ENCODE measurements at regions not wholly inside any gene's neighbourhood (a gene's known extent, or its start where the extent isn't known, plus 50 kb on each side); places are given as distances from the start of the nearest gene placed in this dataset.

GRCh38 chr5:128791312-128791711 lies 174.0 kb upstream of the SLC27A6 start:
- Histone ChIP-seq H3K36me3 (replicated peaks in 1 of 2; ENCODE audit: control insufficient read depth in 1 of 2, insufficient read depth in 2 of 2, low read length in 2 of 2) (no peaks in the 10 kb centered on the region), H3K79me2 (ENCODE audit: insufficient read depth, low read length) (no peaks in the 10 kb centered on the region), H3K9me3 (ENCODE audit: low read length) (no peaks in the 10 kb centered on the region), H3K4me2 (ENCODE audit: low read depth, low read length) (no peak overlapping the region), H2AFZ (ENCODE audit: low read length) (no peak overlapping the region), H4K20me1 (ENCODE audit: insufficient read depth, low read length) (no peaks in the 10 kb centered on the region), H3K27me3 (ENCODE audit: control insufficient read depth in 1 of 2, insufficient read depth in 2 of 2, low read length in 2 of 2) (no peaks in the 10 kb centered on the region), H3K27ac (ENCODE audit: extremely low read length, insufficient read depth, low read length) (no peak overlapping the region), H3K4me1 (ENCODE audit: insufficient read depth, low read length) (no peaks in the 10 kb centered on the region), H3K4me3 (replicated peaks in 1 of 3; ENCODE audit: insufficient read depth in 1 of 3, low read depth in 2 of 3, low read length in 3 of 3) (no peak overlapping the region), H3K9ac (ENCODE audit: insufficient read depth, low read depth, low read length) (no peak overlapping the region)
- 0% methylated on average over 1 of the region's 1 CpG for WGBS (ENCODE audit: low lambda C conversion rate)
- no peak for FAIRE-seq
- DNase-seq (ENCODE audit: low spot score) = no peak
- in situ Hi-C loops (cut with HindIII; ENCODE audit: extremely low pct_ligation_motif_present, low pct_unique_long_range_greater_than_20kb) (no loop called here), intact Hi-C loops (cut with micrococcal nuclease; ENCODE audit: unreplicated experiment) (no loop called here)
- POLR2A ChIA-PET = no interaction called here
- TF ChIP-seq ZNF17 (CRISPR knock-in tag; IDR thresholded peaks at IDR 0.05) (no peak), ZNF546 (CRISPR knock-in tag; conservative IDR thresholded peaks at IDR 0.05) (no peak), FOXJ3 (CRISPR knock-in tag; IDR thresholded peaks at IDR 0.05; ENCODE audit: borderline replicate concordance) (no peak), ZEB1 (IDR thresholded peaks at IDR 0.05; ENCODE audit: insufficient replicate concordance, low read depth) (no peak)
- TF ChIP-seq, protein P1, sequence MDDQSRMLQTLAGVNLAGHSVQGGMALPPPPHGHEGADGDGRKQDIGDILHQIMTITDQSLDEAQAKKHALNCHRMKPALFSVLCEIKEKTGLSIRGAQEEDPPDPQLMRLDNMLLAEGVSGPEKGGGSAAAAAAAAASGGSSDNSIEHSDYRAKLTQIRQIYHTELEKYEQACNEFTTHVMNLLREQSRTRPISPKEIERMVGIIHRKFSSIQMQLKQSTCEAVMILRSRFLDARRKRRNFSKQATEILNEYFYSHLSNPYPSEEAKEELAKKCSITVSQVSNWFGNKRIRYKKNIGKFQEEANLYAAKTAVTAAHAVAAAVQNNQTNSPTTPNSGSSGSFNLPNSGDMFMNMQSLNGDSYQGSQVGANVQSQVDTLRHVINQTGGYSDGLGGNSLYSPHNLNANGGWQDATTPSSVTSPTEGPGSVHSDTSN (CRISPR knock-in tag; IDR thresholded peaks at IDR 0.05; ENCODE audit: borderline replicate concordance) = no peak
- no TSS peak for BruUV-seq (replicated peaks)
- CTCF ChIA-PET (ENCODE audit: low intra/inter-chr PET ratio, low total read pairs) = no interaction called here
- ATAC-seq = no peak

DNA sequence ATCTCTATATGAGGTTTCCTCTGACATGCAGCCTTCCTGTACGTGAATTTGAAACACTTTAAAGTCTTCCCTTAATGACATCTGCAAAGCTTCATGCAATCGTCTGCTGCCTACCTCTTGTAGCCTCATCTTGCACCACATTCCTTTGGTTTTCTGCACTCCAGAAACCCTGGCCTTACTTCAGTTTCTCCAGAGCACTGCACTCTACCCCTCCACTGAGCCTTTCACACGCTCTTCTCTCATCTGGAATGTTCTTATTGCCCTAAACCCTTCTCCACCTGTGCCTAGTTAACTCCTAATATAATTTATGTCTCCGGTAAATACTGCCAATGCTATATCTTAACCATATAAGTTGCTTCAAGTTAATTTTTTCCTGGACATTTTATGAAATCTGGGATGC lies 168.8 kb upstream of the SLC27A6 start:
- no peaks in the 10 kb centered on the region for H3K4me1 ChIP-seq (ENCODE audit: insufficient read depth, low read length)
- in situ Hi-C loops (cut with HindIII; ENCODE audit: extremely low pct_ligation_motif_present, low pct_unique_long_range_greater_than_20kb) (no loop called here), intact Hi-C loops (cut with micrococcal nuclease; ENCODE audit: unreplicated experiment) (no loop called here)
- no peak overlapping the region for H3K9ac ChIP-seq (ENCODE audit: insufficient read depth, low read depth, low read length)
- ChIA-PET POLR2A (no interaction called here), CTCF (ENCODE audit: low intra/inter-chr PET ratio, low total read pairs) (no interaction called here)
- H3K4me3 ChIP-seq (replicated peaks in 1 of 3; ENCODE audit: insufficient read depth in 1 of 3, low read depth in 2 of 3, low read length in 3 of 3) = no peak overlapping the region
- no peak overlapping the region for H3K27ac ChIP-seq (ENCODE audit: extremely low read length, insufficient read depth, low read length)
- FAIRE-seq (no peak), DNase-seq (ENCODE audit: low spot score) (no peak), ATAC-seq (no peak)
- H2AFZ ChIP-seq (ENCODE audit: low read length) = no peak overlapping the region
- under 1% methylated on average over 4 of the region's 4 CpGs for WGBS (ENCODE audit: low lambda C conversion rate)
- H3K4me2 ChIP-seq (ENCODE audit: low read depth, low read length) = no peak overlapping the region
- H3K79me2 ChIP-seq (ENCODE audit: insufficient read depth, low read length) = no peaks in the 10 kb centered on the region
- no peaks in the 10 kb centered on the region for H3K9me3 ChIP-seq (ENCODE audit: low read length)
- no TSS peak for BruUV-seq (replicated peaks)
- H3K27me3 ChIP-seq (ENCODE audit: control insufficient read depth in 1 of 2, insufficient read depth in 2 of 2, low read length in 2 of 2) = no peaks in the 10 kb centered on the region
- H3K36me3 ChIP-seq (replicated peaks in 1 of 2; ENCODE audit: control insufficient read depth in 1 of 2, insufficient read depth in 2 of 2, low read length in 2 of 2) = no peaks in the 10 kb centered on the region
- H4K20me1 ChIP-seq (ENCODE audit: insufficient read depth, low read length) = no peaks in the 10 kb centered on the region
- TF ChIP-seq ZFP91 (CRISPR knock-in tag; IDR thresholded peaks at IDR 0.05; ENCODE audit: borderline replicate concordance) (no peak), ZNF256 (CRISPR knock-in tag; conservative IDR thresholded peaks at IDR 0.05) (no peak), MBNL3 (CRISPR knock-in tag; conservative IDR thresholded peaks at IDR 0.05) (no peak), ZNF691 (CRISPR knock-in tag; IDR thresholded peaks at IDR 0.05; ENCODE audit: borderline replicate concordance, low read depth) (no peak), NCOA1 (CRISPR knock-in tag; IDR thresholded peaks at IDR 0.05) (no peak), PPARG (CRISPR knock-in tag; conservative IDR thresholded peaks at IDR 0.05) (no peak)
- TF ChIP-seq, protein P2, sequence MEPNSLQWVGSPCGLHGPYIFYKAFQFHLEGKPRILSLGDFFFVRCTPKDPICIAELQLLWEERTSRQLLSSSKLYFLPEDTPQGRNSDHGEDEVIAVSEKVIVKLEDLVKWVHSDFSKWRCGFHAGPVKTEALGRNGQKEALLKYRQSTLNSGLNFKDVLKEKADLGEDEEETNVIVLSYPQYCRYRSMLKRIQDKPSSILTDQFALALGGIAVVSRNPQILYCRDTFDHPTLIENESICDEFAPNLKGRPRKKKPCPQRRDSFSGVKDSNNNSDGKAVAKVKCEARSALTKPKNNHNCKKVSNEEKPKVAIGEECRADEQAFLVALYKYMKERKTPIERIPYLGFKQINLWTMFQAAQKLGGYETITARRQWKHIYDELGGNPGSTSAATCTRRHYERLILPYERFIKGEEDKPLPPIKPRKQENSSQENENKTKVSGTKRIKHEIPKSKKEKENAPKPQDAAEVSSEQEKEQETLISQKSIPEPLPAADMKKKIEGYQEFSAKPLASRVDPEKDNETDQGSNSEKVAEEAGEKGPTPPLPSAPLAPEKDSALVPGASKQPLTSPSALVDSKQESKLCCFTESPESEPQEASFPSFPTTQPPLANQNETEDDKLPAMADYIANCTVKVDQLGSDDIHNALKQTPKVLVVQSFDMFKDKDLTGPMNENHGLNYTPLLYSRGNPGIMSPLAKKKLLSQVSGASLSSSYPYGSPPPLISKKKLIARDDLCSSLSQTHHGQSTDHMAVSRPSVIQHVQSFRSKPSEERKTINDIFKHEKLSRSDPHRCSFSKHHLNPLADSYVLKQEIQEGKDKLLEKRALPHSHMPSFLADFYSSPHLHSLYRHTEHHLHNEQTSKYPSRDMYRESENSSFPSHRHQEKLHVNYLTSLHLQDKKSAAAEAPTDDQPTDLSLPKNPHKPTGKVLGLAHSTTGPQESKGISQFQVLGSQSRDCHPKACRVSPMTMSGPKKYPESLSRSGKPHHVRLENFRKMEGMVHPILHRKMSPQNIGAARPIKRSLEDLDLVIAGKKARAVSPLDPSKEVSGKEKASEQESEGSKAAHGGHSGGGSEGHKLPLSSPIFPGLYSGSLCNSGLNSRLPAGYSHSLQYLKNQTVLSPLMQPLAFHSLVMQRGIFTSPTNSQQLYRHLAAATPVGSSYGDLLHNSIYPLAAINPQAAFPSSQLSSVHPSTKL (CRISPR knock-in tag; IDR thresholded peaks at IDR 0.05) = no peak

All from HepG2 (cell line).